HL-60/S4 treated with phorbol 12-myristate 13-acetate at 8.2 ng/mL for 4 days and 3 days (cell line): ENCODE measurements at regions not wholly inside any gene's neighbourhood (a gene's known extent, or its start where the extent isn't known, plus 50 kb on each side); places are given as distances from the start of the nearest gene placed in this dataset.
"Not testable (repeated sequence)": the region's sequence is repeated elsewhere in the genome, so short reads cannot be mapped to it uniquely, and the experiment has no call there.

Source experiments
- in situ Hi-C: fragments of 300-500 bp; cut with MboI; formaldehyde crosslinking; loops from 2 replicates; pipeline ENCODE4 v1.15.0; 2022; ENCODE audit warnings: low sequenced_read_pairs

DNA sequence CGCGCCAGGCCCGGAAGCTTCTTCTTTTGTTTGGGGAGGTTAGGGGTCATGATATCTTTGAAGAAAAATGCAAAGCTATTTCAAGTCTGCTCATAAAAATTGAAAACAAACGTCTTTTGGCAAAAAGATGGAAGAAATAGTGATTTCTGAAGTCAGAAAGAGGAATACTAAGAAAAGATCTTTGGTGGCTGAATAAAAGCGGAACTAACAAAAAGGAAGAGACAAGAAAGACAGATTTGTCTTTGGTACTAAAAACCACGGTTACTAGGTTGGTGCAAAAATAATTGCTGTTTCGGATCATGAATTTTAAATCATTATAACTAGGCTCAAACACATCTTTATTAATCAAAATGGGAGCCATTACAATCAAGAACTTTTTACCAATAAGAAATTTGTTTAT is 164.6 kb upstream of the TRIB2 start:
- in situ Hi-C loops: no loop called here

GRCh38 chr2:12554224-12555011 is 162.3 kb upstream of the TRIB2 start:
- in situ Hi-C loops: no loop called here

- in situ Hi-C loops: no loop called here
Observed at GRCh38 chr2:12555012-12555645, 161.6 kb upstream of the TRIB2 start.

- in situ Hi-C loops: no loop called here
Observed at GRCh38 chr2:12556762-12557161, 160.0 kb upstream of the TRIB2 start.

- in situ Hi-C loops: no loop called here
Observed at GRCh38 chr2:12557688-12558087, 159.0 kb upstream of the TRIB2 start.

GRCh38 chr2:12558519-12558918 is 158.2 kb upstream of the TRIB2 start:
- in situ Hi-C loops: no loop called here

GRCh38 chr2:12560618-12561017 is 156.1 kb upstream of the TRIB2 start:
- in situ Hi-C loops: no loop called here

DNA sequence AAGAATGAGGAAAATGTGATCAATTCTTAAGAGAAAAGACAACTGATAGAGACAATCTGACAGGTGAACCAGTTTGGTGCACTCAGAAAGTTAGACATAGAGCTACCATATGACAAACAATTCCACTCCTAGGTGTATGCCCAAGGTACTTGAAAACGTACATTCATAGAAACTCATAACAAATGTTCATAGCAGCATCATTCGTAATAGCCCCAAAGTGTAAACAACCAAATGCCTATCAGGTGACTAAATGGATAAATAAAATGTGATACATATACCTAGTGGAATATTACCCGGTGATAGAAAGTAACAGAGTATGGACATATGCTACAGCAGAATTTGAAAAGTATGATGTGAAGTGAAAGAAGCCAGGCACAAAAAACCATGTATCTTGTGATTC is 149.3 kb upstream of the TRIB2 start:
- in situ Hi-C loops: no loop called here

- in situ Hi-C loops: not testable (repeated sequence)
Observed at GRCh38 chr2:12569510-12569909, 147.2 kb upstream of the TRIB2 start.

DNA sequence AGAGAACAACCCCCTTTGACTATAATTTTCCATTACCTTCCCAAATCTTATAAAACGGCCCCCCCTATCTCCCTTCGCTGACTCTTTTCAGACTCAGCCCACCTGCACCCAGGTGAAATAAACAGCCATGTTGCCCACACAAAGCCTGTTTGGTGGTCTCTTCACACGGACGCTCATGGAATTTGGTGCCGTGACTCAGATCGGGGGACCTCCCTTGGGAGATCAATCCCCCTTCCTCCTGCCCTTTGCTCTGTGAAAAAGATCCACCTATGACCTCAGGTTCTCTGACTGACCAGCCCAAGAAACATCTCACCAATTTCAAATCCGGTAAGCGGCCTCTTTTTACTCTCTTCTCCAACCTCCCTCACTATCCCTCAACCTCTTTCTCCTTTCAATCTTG is 146.8 kb upstream of the TRIB2 start:
- in situ Hi-C loops: not testable (repeated sequence)

GRCh38 chr2:12577091-12577490 is 139.6 kb upstream of the TRIB2 start:
- in situ Hi-C loops: no loop called here

DNA sequence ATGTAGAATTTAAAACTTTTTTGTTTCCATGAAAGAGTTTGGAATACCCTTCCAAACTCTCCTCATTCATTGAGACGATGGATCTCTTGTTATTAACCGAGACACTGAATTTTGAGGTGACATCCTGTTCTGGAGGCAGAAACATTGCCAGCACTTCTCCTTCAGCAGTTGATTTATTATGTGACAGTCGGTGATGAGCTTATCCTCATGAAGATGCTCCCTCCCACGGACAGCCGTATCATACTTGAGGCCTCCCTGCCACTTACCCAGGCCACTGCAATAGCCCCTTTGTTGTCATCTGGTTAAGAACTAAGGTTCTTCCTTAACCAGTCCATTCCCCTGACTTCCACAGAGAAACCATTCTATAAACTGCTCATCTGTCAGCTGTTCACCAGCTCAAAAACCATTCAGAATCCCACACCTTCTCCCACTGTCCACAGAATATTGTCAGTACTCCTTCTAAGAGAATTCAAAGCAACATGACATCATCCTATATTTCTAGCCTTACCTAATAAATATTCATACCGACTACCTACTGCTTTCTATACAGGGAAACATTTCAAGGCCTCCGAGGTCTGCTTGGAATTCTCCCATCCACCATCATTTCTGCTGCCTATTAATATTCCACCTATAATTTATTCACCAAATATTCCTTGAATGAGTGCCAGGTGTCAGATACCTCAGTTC is 139.0 kb upstream of the TRIB2 start:
- in situ Hi-C loops: no loop called here

GRCh38 chr2:12579018-12579417 is 137.7 kb upstream of the TRIB2 start:
- in situ Hi-C loops: no loop called here

DNA sequence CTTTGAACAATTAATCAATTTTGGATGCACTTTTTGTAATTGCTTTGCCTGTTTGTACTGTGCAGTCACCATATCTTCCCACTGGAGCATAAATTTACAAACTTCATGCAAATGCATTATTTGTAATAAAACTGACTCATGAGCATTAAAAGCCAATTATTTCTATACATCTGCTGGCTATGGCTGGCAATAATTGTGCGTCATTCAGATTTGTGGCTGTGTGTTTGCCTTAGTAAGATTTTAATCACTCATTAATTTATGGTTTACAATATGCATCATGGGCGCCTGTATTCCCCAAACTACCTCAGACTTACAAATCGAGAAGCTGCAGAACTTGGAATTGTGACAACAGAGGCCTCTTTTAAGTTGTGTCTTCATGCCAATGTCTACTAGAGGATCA is 132.4 kb upstream of the TRIB2 start:
- in situ Hi-C loops: no loop called here

DNA sequence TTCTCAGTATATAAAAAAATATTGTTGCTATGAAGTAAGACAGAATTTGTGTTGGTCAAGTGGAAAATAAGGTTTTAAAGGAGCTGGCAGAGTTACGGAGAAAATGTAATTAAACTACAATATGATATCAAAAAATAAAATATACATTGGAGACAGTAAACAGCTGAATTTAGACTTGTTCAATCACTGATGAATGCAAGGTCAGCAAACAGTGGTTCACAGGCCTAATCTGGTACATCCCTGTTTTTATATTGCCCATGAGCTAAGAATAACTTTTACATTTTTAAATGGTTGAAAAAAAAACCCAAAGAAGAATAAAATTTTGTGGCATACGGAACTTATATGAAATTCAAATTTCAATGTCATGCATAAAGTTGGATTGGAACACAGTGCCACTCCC is 131.0 kb upstream of the TRIB2 start:
- in situ Hi-C loops: no loop called here

- in situ Hi-C loops: no loop called here
Observed at GRCh38 chr2:12587228-12587627, 129.5 kb upstream of the TRIB2 start.

GRCh38 chr2:12587729-12588522 is 128.8 kb upstream of the TRIB2 start:
- in situ Hi-C loops: no loop called here

DNA sequence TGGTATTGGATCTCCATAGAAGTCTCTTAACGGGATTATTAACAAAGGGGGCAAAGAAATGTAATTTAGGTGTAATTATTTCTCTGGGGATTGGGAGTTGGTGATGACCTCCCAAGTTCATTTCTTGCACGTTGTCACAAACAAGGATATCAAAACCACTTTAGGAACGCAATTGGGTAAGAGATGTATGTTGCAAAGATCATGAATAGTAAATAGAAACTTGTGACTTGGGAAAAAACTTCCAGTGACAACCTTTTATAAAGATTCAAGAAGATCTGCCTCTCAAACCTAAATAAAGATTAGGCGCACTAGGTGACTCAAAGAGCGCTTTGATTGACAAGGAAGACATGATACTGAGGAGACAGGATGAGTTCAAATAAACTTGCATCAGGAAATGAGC is 127.8 kb upstream of the TRIB2 start:
- in situ Hi-C loops: no loop called here

DNA sequence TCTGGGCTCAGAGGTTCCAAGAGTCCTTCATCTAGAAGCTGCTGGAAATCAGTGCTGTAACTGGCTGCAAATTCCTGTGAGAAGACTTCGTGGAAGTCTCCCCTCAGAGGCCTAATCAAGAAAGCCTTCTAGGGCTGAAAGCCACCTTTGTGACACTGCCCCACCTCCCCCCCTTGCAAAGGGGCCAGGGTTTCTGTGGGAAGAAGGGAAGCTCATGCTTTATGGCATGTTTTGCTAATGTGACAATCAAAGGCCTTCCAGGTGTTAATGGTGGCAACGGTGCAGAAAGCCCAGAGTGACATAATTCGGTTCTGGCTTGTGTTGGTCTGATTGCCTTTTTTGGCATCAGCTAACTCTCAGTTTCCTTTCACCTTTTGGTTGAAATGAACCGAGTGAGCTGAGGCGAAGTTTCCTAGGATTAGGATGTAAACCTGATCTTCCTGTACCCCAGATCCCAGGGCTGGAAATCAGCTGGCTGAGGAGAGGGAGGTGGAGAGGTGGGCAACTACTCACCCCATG is 126.9 kb upstream of the TRIB2 start:
- in situ Hi-C loops: no loop called here

- in situ Hi-C loops: no loop called here
Observed at GRCh38 chr2:12592296-12592695, 124.4 kb upstream of the TRIB2 start.

DNA sequence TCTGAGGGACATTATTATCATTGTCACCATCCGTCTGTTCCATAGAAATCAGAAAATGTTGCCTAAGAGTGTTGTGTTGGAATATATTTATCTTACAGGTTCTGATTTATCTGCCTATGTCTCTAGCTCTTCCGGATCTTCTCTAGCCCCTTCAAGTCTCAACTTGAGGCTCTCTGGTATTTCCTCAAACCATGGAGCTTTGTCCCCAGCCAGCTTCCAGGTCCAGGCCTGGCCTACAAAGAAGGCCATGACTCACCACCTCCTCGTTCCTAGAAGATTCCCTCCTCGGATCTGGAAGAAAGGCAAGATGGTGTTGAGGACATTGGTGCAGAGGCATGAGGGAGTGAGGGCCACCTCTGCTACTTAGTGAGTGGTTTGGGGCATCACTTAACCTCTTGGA is 122.1 kb upstream of the TRIB2 start:
- in situ Hi-C loops: no loop called here
